ENCODE measurements at regions not wholly inside any gene's neighbourhood (a gene's known extent, or its start where the extent isn't known, plus 50 kb on each side); places are given as distances from the start of the nearest gene placed in this dataset.
"Not testable (repeated sequence)": the region's sequence is repeated elsewhere in the genome, so short reads cannot be mapped to it uniquely, and the experiment has no call there.

- Histone ChIP-seq H3K79me2 (ENCODE audit: insufficient read depth, low read length) (no peaks in the 10 kb centered on the region), H3K27ac (ENCODE audit: low read depth, low read length) (no peak overlapping the region), H3K4me3 (ENCODE audit: insufficient read depth, low read length) (no peak overlapping the region), H3K36me3 (ENCODE audit: insufficient read depth, low read length) (no peaks in the 10 kb centered on the region), H3K9me3 (ENCODE audit: low read depth, low read length) (no peaks in the 10 kb centered on the region), H2AFZ (ENCODE audit: low read length) (no peak overlapping the region), H3K4me2 (ENCODE audit: insufficient read depth, low read length) (no peak overlapping the region), H3K27me3 (ENCODE audit: insufficient read depth, low read length) (no peaks in the 10 kb centered on the region), H3K4me1 (ENCODE audit: insufficient read depth, low read length) (no peaks in the 10 kb centered on the region), H4K20me1 (ENCODE audit: insufficient read depth, low read length) (no peaks in the 10 kb centered on the region)
- no peak for TF ChIP-seq CTCF (IDR thresholded peaks at IDR 0.05; ENCODE audit: extremely low read depth, low read depth, low read length)
- DNase-seq (ENCODE audit: insufficient read length, low spot score, missing footprints): no peak
These were observed 1053.1 kb downstream of the DIPK2A start for GRCh38 chr3:145024700-145025099.

- not testable (repeated sequence) for H3K27ac ChIP-seq (ENCODE audit: low read depth, low read length); H3K27me3 ChIP-seq (ENCODE audit: insufficient read depth, low read length); H2AFZ ChIP-seq (ENCODE audit: low read length); H3K4me2 ChIP-seq (ENCODE audit: insufficient read depth, low read length); H3K36me3 ChIP-seq (ENCODE audit: insufficient read depth, low read length); H3K4me3 ChIP-seq (ENCODE audit: insufficient read depth, low read length); H3K9me3 ChIP-seq (ENCODE audit: low read depth, low read length); H3K79me2 ChIP-seq (ENCODE audit: insufficient read depth, low read length); DNase-seq (ENCODE audit: insufficient read length, low spot score, missing footprints); H4K20me1 ChIP-seq (ENCODE audit: insufficient read depth, low read length); H3K4me1 ChIP-seq (ENCODE audit: insufficient read depth, low read length)
These were observed 1055.6 kb downstream of the DIPK2A start for GRCh38 chr3:145027186-145027585.

GRCh38 chr3:145032791-145033190, 1061.2 kb downstream of the DIPK2A start:
- no peaks in the 10 kb centered on the region for H3K27me3 ChIP-seq (ENCODE audit: insufficient read depth, low read length)
- no peak overlapping the region for H3K27ac ChIP-seq (ENCODE audit: low read depth, low read length)
- H3K79me2 ChIP-seq (ENCODE audit: insufficient read depth, low read length): no peaks in the 10 kb centered on the region
- no peaks in the 10 kb centered on the region for H3K36me3 ChIP-seq (ENCODE audit: insufficient read depth, low read length)
- no peaks in the 10 kb centered on the region for H3K9me3 ChIP-seq (ENCODE audit: low read depth, low read length)
- H4K20me1 ChIP-seq (ENCODE audit: insufficient read depth, low read length): no peaks in the 10 kb centered on the region
- no peak for TF ChIP-seq CTCF (IDR thresholded peaks at IDR 0.05; ENCODE audit: extremely low read depth, low read depth, low read length)
- H2AFZ ChIP-seq (ENCODE audit: low read length): no peak overlapping the region
- no peak overlapping the region for H3K4me3 ChIP-seq (ENCODE audit: insufficient read depth, low read length)
- no peak for DNase-seq (ENCODE audit: insufficient read length, low spot score, missing footprints)
- H3K4me2 ChIP-seq (ENCODE audit: insufficient read depth, low read length): no peak overlapping the region
- H3K4me1 ChIP-seq (ENCODE audit: insufficient read depth, low read length): no peaks in the 10 kb centered on the region

GRCh38 chr3:145035682-145036081, 1064.1 kb downstream of the DIPK2A start:
- Histone ChIP-seq H3K4me3 (ENCODE audit: insufficient read depth, low read length) (no peak overlapping the region), H3K9me3 (ENCODE audit: low read depth, low read length) (peaks cover 3% of the 10 kb centered on the region), H3K4me2 (ENCODE audit: insufficient read depth, low read length) (no peak overlapping the region), H2AFZ (ENCODE audit: low read length) (no peak overlapping the region), H3K36me3 (ENCODE audit: insufficient read depth, low read length) (no peaks in the 10 kb centered on the region), H4K20me1 (ENCODE audit: insufficient read depth, low read length) (no peaks in the 10 kb centered on the region), H3K27me3 (ENCODE audit: insufficient read depth, low read length) (no peaks in the 10 kb centered on the region), H3K27ac (ENCODE audit: low read depth, low read length) (no peak overlapping the region), H3K79me2 (ENCODE audit: insufficient read depth, low read length) (no peaks in the 10 kb centered on the region), H3K4me1 (ENCODE audit: insufficient read depth, low read length) (no peaks in the 10 kb centered on the region)
- no peak for TF ChIP-seq CTCF (IDR thresholded peaks at IDR 0.05; ENCODE audit: extremely low read depth, low read depth, low read length)
- no peak for DNase-seq (ENCODE audit: insufficient read length, low spot score, missing footprints)

GRCh38 chr3:145054055-145054454, 1082.4 kb downstream of the DIPK2A start:
- not testable (repeated sequence) for H3K4me2 ChIP-seq (ENCODE audit: insufficient read depth, low read length); H3K27me3 ChIP-seq (ENCODE audit: insufficient read depth, low read length); H3K4me3 ChIP-seq (ENCODE audit: insufficient read depth, low read length); H2AFZ ChIP-seq (ENCODE audit: low read length); H4K20me1 ChIP-seq (ENCODE audit: insufficient read depth, low read length); DNase-seq (ENCODE audit: insufficient read length, low spot score, missing footprints); H3K36me3 ChIP-seq (ENCODE audit: insufficient read depth, low read length); H3K27ac ChIP-seq (ENCODE audit: low read depth, low read length); H3K79me2 ChIP-seq (ENCODE audit: insufficient read depth, low read length); H3K9me3 ChIP-seq (ENCODE audit: low read depth, low read length); H3K4me1 ChIP-seq (ENCODE audit: insufficient read depth, low read length)

Measured in osteoblast (primary cell).